Cardiac muscle cell (in vitro differentiated cells and primary cell): ENCODE measurements at regions not wholly inside any gene's neighbourhood (a gene's known extent, or its start where the extent isn't known, plus 50 kb on each side); places are given as distances from the start of the nearest gene placed in this dataset.
"Not testable (repeated sequence)": the region's sequence is repeated elsewhere in the genome, so short reads cannot be mapped to it uniquely, and the experiment has no call there.

ENCODE experiments used
- DNase-seq, 2 donors: peaks; one replicate each; pipeline versions ENCODE4 v3.0.0 to v3.0.0-alpha.2; 2010 to 2017; ENCODE audit warnings: low read depth in 1 of 2, low spot score in 1 of 2
- H3K27ac ChIP-seq: fragments of 200-600 bp; sonication (generic); 2 replicates; pipeline ENCODE4 v1.5.1; 2016
- H3K27me3 ChIP-seq: fragments of 200-600 bp; sonication (generic); 2 replicates; pipeline ENCODE4 v1.6.0; 2016; ENCODE audit warnings: control low read depth
- H3K36me3 ChIP-seq: fragments of 200-600 bp; sonication (generic); 2 replicates; pipeline ENCODE4 v1.5.1; 2016; ENCODE audit warnings: control low read depth
- H3K4me1 ChIP-seq: fragments of 200-600 bp; sonication (generic); 2 replicates; pipeline ENCODE4 v1.8.1; 2017; ENCODE audit warnings: low read depth, mild to moderate bottlenecking, mixed run types
- H3K4me3 ChIP-seq: fragments of 200-600 bp; sonication (generic); 2 replicates; pipeline ENCODE4 v1.5.1; 2016; ENCODE audit warnings: mild to moderate bottlenecking
- H3K9me3 ChIP-seq: fragments of 200-600 bp; sonication (generic); 2 replicates; pipeline ENCODE4 v1.5.1; 2017; ENCODE audit warnings: low read depth, mild to moderate bottlenecking, control low read depth
- CTCF ChIP-seq: IDR thresholded peaks from 2 replicates; pipeline ENCODE4 v1.5.1; 2012; ENCODE audit warnings: low read depth, mild to moderate bottlenecking, low read length

GRCh38 chr12:84035766-84036165, 876.8 kb downstream of the SLC6A15 start:
- no peaks in the 10 kb centered on the region for H3K36me3 ChIP-seq
- H3K9me3 ChIP-seq = no peaks in the 10 kb centered on the region
- H3K4me1 ChIP-seq = no peaks in the 10 kb centered on the region
- DNase-seq = no peak
- TF ChIP-seq CTCF = no peak
- no peak overlapping the region for H3K27ac ChIP-seq
- H3K4me3 ChIP-seq = no peak overlapping the region
- H3K27me3 ChIP-seq = no peaks in the 10 kb centered on the region

GRCh38 chr12:84034871-84035270, 877.7 kb downstream of the SLC6A15 start:
- TF ChIP-seq CTCF = no peak
- H3K27me3 ChIP-seq = no peaks in the 10 kb centered on the region

GRCh38 chr12:84033162-84033561, 879.4 kb downstream of the SLC6A15 start:
- no peak for DNase-seq
- H3K4me3 ChIP-seq = no peak overlapping the region
- no peaks in the 10 kb centered on the region for H3K36me3 ChIP-seq
- no peak for TF ChIP-seq CTCF
- no peaks in the 10 kb centered on the region for H3K4me1 ChIP-seq
- H3K9me3 ChIP-seq = no peaks in the 10 kb centered on the region
- no peak overlapping the region for H3K27ac ChIP-seq
- no peaks in the 10 kb centered on the region for H3K27me3 ChIP-seq

More at GRCh38 chr12:84034871-84035270, 877.7 kb downstream of the SLC6A15 start:
- Histone ChIP-seq H3K9me3 (no peaks in the 10 kb centered on the region), H3K27ac (no peak overlapping the region), H3K4me3 (no peak overlapping the region), H3K4me1 (no peaks in the 10 kb centered on the region), H3K36me3 (no peaks in the 10 kb centered on the region)
- DNase-seq = no peak

GRCh38 chr12:84018556-84019179, 893.9 kb downstream of the SLC6A15 start:
- not testable (repeated sequence) for H3K4me3 ChIP-seq, H3K4me1 ChIP-seq, H3K9me3 ChIP-seq, DNase-seq, H3K27ac ChIP-seq, H3K27me3 ChIP-seq, H3K36me3 ChIP-seq

- DNase-seq = no peak
- no peak for TF ChIP-seq CTCF
- Histone ChIP-seq H3K36me3 (no peaks in the 10 kb centered on the region), H3K9me3 (no peaks in the 10 kb centered on the region), H3K27ac (no peak overlapping the region), H3K27me3 (no peaks in the 10 kb centered on the region), H3K4me3 (no peak overlapping the region), H3K4me1 (no peaks in the 10 kb centered on the region)
These were observed 895.6 kb downstream of the SLC6A15 start for GRCh38 chr12:84016956-84017355.

GRCh38 chr12:83997423-83997822, 915.2 kb downstream of the SLC6A15 start:
- Histone ChIP-seq H3K4me3 (no peak overlapping the region), H3K27ac (no peak overlapping the region), H3K4me1 (no peaks in the 10 kb centered on the region), H3K9me3 (no peaks in the 10 kb centered on the region), H3K27me3 (no peaks in the 10 kb centered on the region), H3K36me3 (no peaks in the 10 kb centered on the region)
- TF ChIP-seq CTCF = no peak
- no peak for DNase-seq
